ENCODE measurements at regions not wholly inside any gene's neighbourhood (a gene's known extent, or its start where the extent isn't known, plus 50 kb on each side); places are given as distances from the start of the nearest gene placed in this dataset.

DNA sequence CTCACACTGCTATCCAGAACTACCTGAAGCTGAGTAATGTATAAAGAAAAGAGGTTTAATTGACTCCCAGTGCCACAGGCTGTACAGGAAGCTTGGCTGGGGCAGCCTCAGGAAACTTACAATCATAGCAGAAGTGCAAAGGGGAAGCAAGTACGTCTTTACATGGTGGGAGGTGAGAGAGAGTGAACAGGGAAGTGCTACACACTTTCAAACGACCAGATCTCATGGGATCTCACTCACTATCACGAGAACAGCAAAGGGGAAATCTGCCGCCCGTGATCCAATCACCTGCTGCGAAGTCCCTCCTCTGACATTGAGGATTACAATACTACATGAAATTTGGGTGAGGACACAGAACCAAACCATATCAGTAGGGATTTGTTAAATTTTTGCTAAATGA, 150.4 kb upstream of the NXPH2 start:
- TF ChIP-seq, protein P1, sequence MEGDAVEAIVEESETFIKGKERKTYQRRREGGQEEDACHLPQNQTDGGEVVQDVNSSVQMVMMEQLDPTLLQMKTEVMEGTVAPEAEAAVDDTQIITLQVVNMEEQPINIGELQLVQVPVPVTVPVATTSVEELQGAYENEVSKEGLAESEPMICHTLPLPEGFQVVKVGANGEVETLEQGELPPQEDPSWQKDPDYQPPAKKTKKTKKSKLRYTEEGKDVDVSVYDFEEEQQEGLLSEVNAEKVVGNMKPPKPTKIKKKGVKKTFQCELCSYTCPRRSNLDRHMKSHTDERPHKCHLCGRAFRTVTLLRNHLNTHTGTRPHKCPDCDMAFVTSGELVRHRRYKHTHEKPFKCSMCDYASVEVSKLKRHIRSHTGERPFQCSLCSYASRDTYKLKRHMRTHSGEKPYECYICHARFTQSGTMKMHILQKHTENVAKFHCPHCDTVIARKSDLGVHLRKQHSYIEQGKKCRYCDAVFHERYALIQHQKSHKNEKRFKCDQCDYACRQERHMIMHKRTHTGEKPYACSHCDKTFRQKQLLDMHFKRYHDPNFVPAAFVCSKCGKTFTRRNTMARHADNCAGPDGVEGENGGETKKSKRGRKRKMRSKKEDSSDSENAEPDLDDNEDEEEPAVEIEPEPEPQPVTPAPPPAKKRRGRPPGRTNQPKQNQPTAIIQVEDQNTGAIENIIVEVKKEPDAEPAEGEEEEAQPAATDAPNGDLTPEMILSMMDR (IDR thresholded peaks at IDR 0.05), result no peak
- no peak for TF ChIP-seq POLR2A (IDR thresholded peaks at IDR 0.05; ENCODE audit: low read depth)

Measured in esophagus muscularis mucosa (tissue), 3 donors.